Liver (tissue), 8 donors: ENCODE measurements at regions not wholly inside any gene's neighbourhood (a gene's known extent, or its start where the extent isn't known, plus 50 kb on each side); places are given as distances from the start of the nearest gene placed in this dataset.

Source experiments
- DNase-seq: peaks from one replicate; pipeline ENCODE4 v3.0.0-alpha.2; 2017; ENCODE audit warnings: low spot score
- H3K27ac ChIP-seq, 2 donors: one replicate each; pipeline ENCODE4 v1.7.0; 2013; ENCODE audit warnings: inconsistent platforms in 2 of 2, low read length in 2 of 2, control low read depth in 1 of 2, low read depth in 1 of 2, mild to moderate bottlenecking in 1 of 2
- H3K27me3 ChIP-seq, 4 donors: one replicate each; pipeline versions ENCODE4 v1.6.1 to v1.7.0; 2013; ENCODE audit warnings: low read length in 3 of 4, inconsistent platforms in 1 of 4, mild to moderate bottlenecking in 1 of 4, moderate library complexity in 1 of 4; ENCODE audit not compliant: control insufficient read depth in 4 of 4, insufficient read depth in 4 of 4
- H3K36me3 ChIP-seq, 4 donors: one replicate each; pipeline versions ENCODE4 v1.6.1 to v1.7.0; 2013; ENCODE audit warnings: low read length in 3 of 4, mild to moderate bottlenecking in 3 of 4, low read depth in 1 of 4, moderate library complexity in 1 of 4; ENCODE audit not compliant: control insufficient read depth in 4 of 4, insufficient read depth in 3 of 4
- H3K4me1 ChIP-seq, 4 donors: one replicate each; pipeline versions ENCODE4 v1.6.1 to v1.7.0; 2013; ENCODE audit warnings: low read length in 3 of 4, mild to moderate bottlenecking in 3 of 4, moderate library complexity in 1 of 4; ENCODE audit not compliant: control insufficient read depth in 4 of 4, insufficient read depth in 4 of 4
- H3K4me3 ChIP-seq, 3 donors: one replicate each; pipeline versions ENCODE4 v1.6.1 to v1.7.0; 2013; ENCODE audit warnings: low read length in 3 of 3, control low read depth in 1 of 3, low read depth in 1 of 3, mild to moderate bottlenecking in 1 of 3
- H3K9ac ChIP-seq, 2 donors: one replicate each; pipeline ENCODE4 v1.7.0; 2013; ENCODE audit warnings: low read length in 2 of 2, mild to moderate bottlenecking in 2 of 2, moderate library complexity in 2 of 2, control low read depth in 1 of 2, low read depth in 1 of 2
- H3K9me3 ChIP-seq, 4 donors: one replicate each; pipeline versions ENCODE4 v1.6.1 to v1.7.0; 2013; ENCODE audit warnings: low read length in 3 of 4; ENCODE audit not compliant: control insufficient read depth in 4 of 4
- ATF3 ChIP-seq: IDR thresholded peaks from 2 replicates; pipeline ENCODE4 v1.6.1; 2016; ENCODE audit warnings: antibody characterized with exemption
- CTCF ChIP-seq: fragments of 150-350 bp; IDR thresholded peaks from 2 replicates; pipeline ENCODE4 v1.5.1; 2017; ENCODE audit warnings: improper control_type of control experiment, low read depth, low read length; ENCODE audit not compliant: missing input control
- EGR1 ChIP-seq, 2 donors: IDR thresholded peaks; 2 replicates each; pipeline ENCODE4 v1.6.1; 2016 to 2018; ENCODE audit warnings: antibody characterized with exemption in 2 of 2, low read depth in 2 of 2
- FOXA1 ChIP-seq: IDR thresholded peaks from 2 replicates; pipeline ENCODE4 v1.6.1; 2016; ENCODE audit warnings: antibody characterized with exemption
- FOXA2 ChIP-seq: IDR thresholded peaks from 2 replicates; pipeline ENCODE4 v1.6.1; 2016; ENCODE audit warnings: antibody characterized with exemption
- GABPA ChIP-seq, 2 donors: IDR thresholded peaks in 1 of 2; conservative IDR thresholded peaks in 1 of 2; 2 replicates each; pipeline ENCODE4 v1.6.1; 2016; ENCODE audit warnings: antibody characterized with exemption in 2 of 2, mild to moderate bottlenecking in 1 of 2, moderate library complexity in 1 of 2
- HNF4A ChIP-seq, 2 donors: conservative IDR thresholded peaks; 2 replicates each; pipeline ENCODE4 v1.6.1; 2016; ENCODE audit warnings: antibody characterized with exemption in 2 of 2, mild to moderate bottlenecking in 2 of 2
- HNF4G ChIP-seq: IDR thresholded peaks from 2 replicates; pipeline ENCODE4 v1.6.1; 2016; ENCODE audit warnings: antibody characterized with exemption
- NR2F2 ChIP-seq: IDR thresholded peaks from 2 replicates; pipeline ENCODE4 v1.6.1; 2016; ENCODE audit warnings: antibody characterized with exemption
- RAD21 ChIP-seq, 2 donors: IDR thresholded peaks; 2 replicates each; pipeline ENCODE4 v1.6.1; 2016; ENCODE audit warnings: antibody characterized with exemption in 2 of 2, mild to moderate bottlenecking in 2 of 2
- REST ChIP-seq: IDR thresholded peaks from 2 replicates; pipeline ENCODE4 v1.6.1; 2016; ENCODE audit warnings: antibody characterized with exemption, mild to moderate bottlenecking
- RXRA ChIP-seq, 2 donors: IDR thresholded peaks; 2 replicates each; pipeline ENCODE4 v1.6.1; 2017 to 2018; ENCODE audit warnings: antibody characterized with exemption in 2 of 2, mild to moderate bottlenecking in 1 of 2
- SP1 ChIP-seq: IDR thresholded peaks from 2 replicates; pipeline ENCODE4 v1.6.1; 2018; ENCODE audit warnings: antibody characterized with exemption, mild to moderate bottlenecking
- TAF1 ChIP-seq: conservative IDR thresholded peaks from 2 replicates; pipeline ENCODE4 v1.6.1; 2016; ENCODE audit warnings: antibody characterized with exemption, mild to moderate bottlenecking
- YY1 ChIP-seq: IDR thresholded peaks from 2 replicates; pipeline ENCODE4 v1.6.1; 2016; ENCODE audit warnings: antibody characterized with exemption, mild to moderate bottlenecking
- ZBTB33 ChIP-seq: IDR thresholded peaks from 2 replicates; pipeline ENCODE4 v1.6.1; 2016; ENCODE audit warnings: antibody characterized with exemption
- WGBS: extraction: QIAGEN DNeasy Blood & Tissue Kit; methylation state at CpG from one replicate; pipeline ENCODE4 v1.1.7; 2013; 5-methylcytosine and 5-hydroxymethylcytosine counted together
- donor health status: healthy.
- donor health status: healthy.
- donor health status: healthy.
- donor health status: healthy.
- donor health status: healthy.

- Histone ChIP-seq H3K9ac (no peak overlapping the region), H3K4me3 (no peak overlapping the region), H3K4me1 (no peaks in the 10 kb centered on the region), H3K27ac (no peak overlapping the region), H3K36me3 (no peaks in the 10 kb centered on the region), H3K9me3 (no peaks in the 10 kb centered on the region), H3K27me3 (no peaks in the 10 kb centered on the region)
- TF ChIP-seq HNF4G (no peak), RAD21 (IDR thresholded peaks at IDR 0.05) (no peak), RXRA (IDR thresholded peaks at IDR 0.05) (no peak), ATF3 (no peak), CTCF (no peak), SP1 (no peak), FOXA1 (no peak), REST (no peak), EGR1 (IDR thresholded peaks at IDR 0.05; ENCODE audit: low read depth in 2 of 2) (no peak), GABPA (IDR thresholded peaks at IDR 0.05 in 1 of 2, conservative IDR thresholded peaks at IDR 0.05 in 1 of 2) (no peak)
- 71% methylated on average over 10 of the region's 10 CpGs for WGBS
- no peak for DNase-seq
Observed at GRCh38 chr12:45518291-45519235, 210.9 kb upstream of the ARID2 start.

GRCh38 chr12:45522227-45522626, 207.3 kb upstream of the ARID2 start:
- Histone ChIP-seq H3K27ac (no peak overlapping the region), H3K27me3 (no peaks in the 10 kb centered on the region), H3K4me1 (no peaks in the 10 kb centered on the region), H3K4me3 (no peak overlapping the region), H3K9ac (no peak overlapping the region), H3K9me3 (no peaks in the 10 kb centered on the region), H3K36me3 (no peaks in the 10 kb centered on the region)
- DNase-seq, result no peak
- 93% methylated on average over 3 of the region's 3 CpGs for WGBS
- TF ChIP-seq RXRA (IDR thresholded peaks at IDR 0.05) (no peak), ZBTB33 (no peak), EGR1 (IDR thresholded peaks at IDR 0.05; ENCODE audit: low read depth in 2 of 2) (no peak), ATF3 (no peak), RAD21 (IDR thresholded peaks at IDR 0.05) (no peak), HNF4A (conservative IDR thresholded peaks at IDR 0.05) (no peak), GABPA (IDR thresholded peaks at IDR 0.05 in 1 of 2, conservative IDR thresholded peaks at IDR 0.05 in 1 of 2) (no peak), NR2F2 (no peak), CTCF (no peak), FOXA2 (no peak), TAF1 (no peak), YY1 (no peak), REST (no peak)
